PC-9 (cell line): ENCODE measurements at regions not wholly inside any gene's neighbourhood (a gene's known extent, or its start where the extent isn't known, plus 50 kb on each side); places are given as distances from the start of the nearest gene placed in this dataset.

Experiments
- BruUV-seq: library from RNA; stranded (reverse); fragments of 400-500 nt; replicated peaks from 2 replicates; lab custom pipeline; 2021; lab: Mats Ljungman, UMichigan
- CTCF ChIA-PET: fragments of 300-600 bp; sonication (Branson Sonifier 250); formaldehyde crosslinking; loops from one replicate; lab custom pipeline; 2022; ENCODE audit warnings: antibody characterized with exemption; lab: Charles Lee
- POLR2A ChIA-PET: fragments of 300-600 bp; sonication (Branson Sonifier 250); formaldehyde crosslinking; loops from one replicate; lab custom pipeline; 2022; ENCODE audit warnings: antibody characterized with exemption; ENCODE audit not compliant: unreplicated experiment; lab: Charles Lee
- DNase-seq, 2 experiments: peaks; one replicate each; pipeline versions ENCODE4 v3.0.0 to v3.0.0-alpha.2; 2015 to 2022; ENCODE audit warnings: mixed read lengths in 1 of 2
- H2AFZ ChIP-seq: fragments of 200-600 bp; sonication (generic); 2 replicates; pipeline ENCODE4 v1.8.1; 2017; ENCODE audit warnings: antibody characterized with exemption
- H3F3A ChIP-seq: fragments of 200-600 bp; sonication (generic); 2 replicates; pipeline ENCODE4 v1.8.1; 2017; ENCODE audit warnings: antibody characterized with exemption, mild to moderate bottlenecking, low read depth; ENCODE audit not compliant: insufficient read depth
- H3K27ac ChIP-seq: fragments of 200-600 bp; sonication (generic); 2 replicates; pipeline ENCODE4 v1.6.1; 2016; ENCODE audit warnings: mixed run types
- H3K27me3 ChIP-seq: fragments of 200-600 bp; sonication (generic); 2 replicates; pipeline ENCODE4 v1.6.1; 2016; ENCODE audit warnings: low read depth, mixed run types; ENCODE audit not compliant: insufficient read depth
- H3K36me3 ChIP-seq: fragments of 200-600 bp; sonication (generic); 2 replicates; pipeline ENCODE4 v1.6.1; 2016; ENCODE audit warnings: low read depth, mixed run types
- H3K4me1 ChIP-seq: fragments of 200-600 bp; sonication (generic); replicated peaks from 2 replicates; pipeline ENCODE4 v1.6.1; 2016; ENCODE audit warnings: mixed run types; ENCODE audit not compliant: insufficient read depth
- H3K4me2 ChIP-seq: fragments of 200-600 bp; sonication (generic); 2 replicates; pipeline ENCODE4 v1.6.1; 2017; ENCODE audit warnings: mixed run types
- H3K4me3 ChIP-seq: fragments of 200-600 bp; sonication (generic); 2 replicates; pipeline ENCODE4 v1.6.1; 2016; ENCODE audit warnings: mixed run types
- H3K79me2 ChIP-seq: fragments of 200-600 bp; sonication (generic); 2 replicates; pipeline ENCODE4 v1.6.1; 2017; ENCODE audit warnings: low read depth, mixed run types
- H3K9me2 ChIP-seq: fragments of 200-600 bp; sonication (generic); 2 replicates; pipeline ENCODE4 v1.8.1; 2017; ENCODE audit warnings: mild to moderate bottlenecking; ENCODE audit not compliant: insufficient read depth
- H3K9me3 ChIP-seq: fragments of 200-600 bp; sonication (generic); 2 replicates; pipeline ENCODE4 v1.8.1; 2016; ENCODE audit warnings: low read depth; ENCODE audit not compliant: insufficient read depth
- H4K20me1 ChIP-seq: fragments of 200-600 bp; sonication (generic); 2 replicates; pipeline ENCODE4 v1.8.1; 2017; ENCODE audit not compliant: insufficient read depth
- EZH2 ChIP-seq: fragments of 200-600 bp; sonication (generic); IDR thresholded peaks from 2 replicates; pipeline ENCODE4 v1.8.0; 2017; ENCODE audit warnings: antibody characterized with exemption, low read depth
- intact Hi-C: fragments of 100-400 bp; cut with micrococcal nuclease; formaldehyde crosslinking; loops from one replicate; pipeline ENCODE4 v1.10.0; 2022; ENCODE audit not compliant: unreplicated experiment
- TF ChIP-seq, protein P1 (sequence below): fragments of 200-600 bp; sonication (generic); conservative IDR thresholded peaks from 2 replicates; pipeline ENCODE4 v1.6.1; 2017; ENCODE audit warnings: mixed run types, antibody characterized with exemption, mild to moderate bottlenecking, moderate library complexity

DNA sequence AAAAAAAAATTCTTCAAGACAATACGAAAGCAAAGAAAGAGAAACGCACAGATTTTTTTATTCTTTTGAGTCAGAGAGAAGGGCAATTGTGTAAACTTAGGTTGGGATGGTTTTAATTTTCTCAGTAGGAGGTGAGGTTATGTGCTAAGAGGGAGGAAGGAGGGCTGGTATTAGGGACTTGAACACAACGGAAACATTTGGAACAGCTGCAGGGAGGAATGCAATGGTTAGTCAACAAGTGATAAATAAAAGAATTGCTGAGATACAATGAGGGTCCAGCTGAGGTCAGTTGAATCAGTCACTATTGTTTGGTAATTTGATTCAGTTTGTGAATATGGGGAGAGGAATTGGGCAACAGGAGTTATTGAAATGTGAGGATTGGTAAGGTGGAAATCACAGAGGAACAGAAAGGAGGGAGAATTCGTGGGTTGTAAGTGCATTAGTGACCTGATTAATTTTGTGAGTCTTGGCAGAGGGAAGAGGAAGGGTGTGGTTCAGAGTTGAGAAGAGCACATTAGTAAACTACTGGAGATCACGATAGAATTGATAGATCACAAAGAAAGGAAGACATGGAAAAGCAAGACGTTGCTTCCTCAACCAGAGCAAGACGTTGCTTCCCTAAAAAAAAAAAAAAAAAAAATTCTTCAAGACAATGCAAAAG is 499.5 kb upstream of the SPRY2 start:
- DNase-seq = no peak
- Histone ChIP-seq H2AFZ (no peak overlapping the region), H3F3A (no peaks in the 10 kb centered on the region), H3K27ac (no peak overlapping the region), H3K36me3 (no peaks in the 10 kb centered on the region), H3K4me3 (no peak overlapping the region), H3K9me3 (no peaks in the 10 kb centered on the region), H3K9me2 (no peaks in the 10 kb centered on the region), H3K4me2 (no peak overlapping the region), H3K4me1 (no peaks in the 10 kb centered on the region), H4K20me1 (no peaks in the 10 kb centered on the region), H3K79me2 (no peaks in the 10 kb centered on the region), H3K27me3 (no peaks in the 10 kb centered on the region)
- no TSS peak for BruUV-seq
- POLR2A ChIA-PET = no interaction called here
- CTCF ChIA-PET = no interaction called here
- no peak for TF ChIP-seq EZH2
- TF ChIP-seq, protein P1, sequence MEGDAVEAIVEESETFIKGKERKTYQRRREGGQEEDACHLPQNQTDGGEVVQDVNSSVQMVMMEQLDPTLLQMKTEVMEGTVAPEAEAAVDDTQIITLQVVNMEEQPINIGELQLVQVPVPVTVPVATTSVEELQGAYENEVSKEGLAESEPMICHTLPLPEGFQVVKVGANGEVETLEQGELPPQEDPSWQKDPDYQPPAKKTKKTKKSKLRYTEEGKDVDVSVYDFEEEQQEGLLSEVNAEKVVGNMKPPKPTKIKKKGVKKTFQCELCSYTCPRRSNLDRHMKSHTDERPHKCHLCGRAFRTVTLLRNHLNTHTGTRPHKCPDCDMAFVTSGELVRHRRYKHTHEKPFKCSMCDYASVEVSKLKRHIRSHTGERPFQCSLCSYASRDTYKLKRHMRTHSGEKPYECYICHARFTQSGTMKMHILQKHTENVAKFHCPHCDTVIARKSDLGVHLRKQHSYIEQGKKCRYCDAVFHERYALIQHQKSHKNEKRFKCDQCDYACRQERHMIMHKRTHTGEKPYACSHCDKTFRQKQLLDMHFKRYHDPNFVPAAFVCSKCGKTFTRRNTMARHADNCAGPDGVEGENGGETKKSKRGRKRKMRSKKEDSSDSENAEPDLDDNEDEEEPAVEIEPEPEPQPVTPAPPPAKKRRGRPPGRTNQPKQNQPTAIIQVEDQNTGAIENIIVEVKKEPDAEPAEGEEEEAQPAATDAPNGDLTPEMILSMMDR = no peak
- intact Hi-C loops = no loop called here

DNA sequence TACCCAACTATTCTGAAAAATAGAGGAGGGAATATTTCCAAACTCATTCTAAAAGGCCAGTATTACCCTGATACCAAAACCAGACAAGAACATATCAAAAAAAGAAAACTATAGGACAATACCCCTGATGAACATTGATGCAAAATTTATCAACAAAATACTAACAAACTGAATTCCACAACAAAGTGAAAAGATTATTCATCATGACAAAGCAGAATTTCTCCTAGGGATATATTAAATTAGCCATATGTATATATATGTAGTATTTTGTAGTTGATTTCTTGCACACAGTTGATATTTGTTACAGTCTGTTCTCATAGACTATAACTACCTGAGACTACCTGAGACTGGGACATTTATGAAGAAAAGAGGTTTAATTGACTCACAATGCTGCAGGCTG is 495.0 kb upstream of the SPRY2 start:
- no peaks in the 10 kb centered on the region for H3K9me2 ChIP-seq
- H2AFZ ChIP-seq = no peak overlapping the region
- no peaks in the 10 kb centered on the region for H3K9me3 ChIP-seq
- intact Hi-C loops = no loop called here
- H3K4me2 ChIP-seq = no peak overlapping the region
- BruUV-seq = no TSS peak
- no peak for DNase-seq
- H3K79me2 ChIP-seq = no peaks in the 10 kb centered on the region
- POLR2A ChIA-PET = no interaction called here
- CTCF ChIA-PET = no interaction called here
- no peaks in the 10 kb centered on the region for H3F3A ChIP-seq
- H3K27me3 ChIP-seq = no peaks in the 10 kb centered on the region
- no peak overlapping the region for H3K4me3 ChIP-seq
- H3K27ac ChIP-seq = no peak overlapping the region
- H3K36me3 ChIP-seq = no peaks in the 10 kb centered on the region
- TF ChIP-seq, protein P1 = no peak
- TF ChIP-seq EZH2 = no peak
- no peaks in the 10 kb centered on the region for H4K20me1 ChIP-seq
- H3K4me1 ChIP-seq = no peaks in the 10 kb centered on the region

DNA sequence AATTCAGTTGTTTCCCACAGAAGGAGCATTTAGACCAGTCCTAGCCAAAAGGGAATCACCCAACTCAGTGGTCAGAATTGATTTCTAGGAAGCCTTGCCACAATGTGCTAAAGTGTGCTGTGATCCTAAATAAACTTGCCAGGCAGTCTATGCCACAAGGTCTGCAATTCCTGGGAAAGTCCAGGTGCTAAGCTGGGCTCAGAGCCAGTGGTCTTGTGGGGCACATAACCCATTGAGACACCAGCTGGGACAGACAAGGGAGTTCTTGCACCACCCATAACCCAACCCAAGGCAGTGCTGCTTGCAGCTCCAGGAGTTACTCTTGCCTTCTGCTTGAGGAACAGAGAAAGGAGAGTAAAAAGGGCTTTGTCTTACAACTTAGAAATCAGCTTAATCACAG is 489.5 kb upstream of the SPRY2 start:
- BruUV-seq = no TSS peak

More for the DNA sequence above, 489.5 kb upstream of the SPRY2 start:
- Histone ChIP-seq H3K9me3 (no peaks in the 10 kb centered on the region), H3K79me2 (no peaks in the 10 kb centered on the region), H3K9me2 (no peaks in the 10 kb centered on the region; the same call in 1 of the 2 replicates), H3K27me3 (no peaks in the 10 kb centered on the region), H3K27ac (no peak overlapping the region), H3F3A (no peaks in the 10 kb centered on the region), H4K20me1 (no peaks in the 10 kb centered on the region), H2AFZ (no peak overlapping the region), H3K4me3 (no peak overlapping the region), H3K4me2 (no peak overlapping the region), H3K36me3 (no peaks in the 10 kb centered on the region), H3K4me1 (no peaks in the 10 kb centered on the region)
- intact Hi-C loops = no loop called here
- CTCF ChIA-PET = no interaction called here
- no peak for DNase-seq
- TF ChIP-seq EZH2 = no peak
- TF ChIP-seq, protein P1 = no peak
- POLR2A ChIA-PET = no interaction called here
